ENCODE measurements at regions not wholly inside any gene's neighbourhood (a gene's known extent, or its start where the extent isn't known, plus 50 kb on each side); places are given as distances from the start of the nearest gene placed in this dataset.

DNA sequence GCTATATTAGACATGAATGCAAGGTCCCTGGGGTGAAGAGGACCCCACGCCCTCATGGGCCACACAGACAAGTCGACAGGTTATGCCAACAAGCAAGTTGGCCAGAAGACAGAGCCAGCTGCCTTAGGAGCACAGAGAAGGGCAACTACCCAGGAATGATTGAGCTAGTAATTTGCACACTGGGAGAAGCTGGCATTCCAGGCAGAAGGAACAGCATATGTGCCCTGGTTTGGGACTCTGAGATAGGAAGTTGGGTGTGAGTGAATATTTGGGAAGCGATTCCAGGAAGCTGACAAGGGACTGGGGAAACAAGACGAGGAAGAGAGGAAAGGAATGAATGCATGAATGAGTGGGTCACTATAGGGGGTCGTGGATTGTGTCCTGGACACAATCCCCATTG, 203.7 kb upstream of the CDH5 start:
- Histone ChIP-seq H3K9me3 (ENCODE audit: control insufficient read depth in 1 of 2, insufficient read depth in 1 of 2, low read depth in 1 of 2, low read length in 2 of 2) (no peaks in the 10 kb centered on the region), H4K20me1 (ENCODE audit: insufficient read depth) (no peaks in the 10 kb centered on the region), H3K4me3 (replicated peaks in 1 of 2; ENCODE audit: low read depth in 1 of 2, low read length in 2 of 2) (no peak overlapping the region), H3K27me3 (ENCODE audit: insufficient read depth, low read length) (no peaks in the 10 kb centered on the region), H3K36me3 (ENCODE audit: control insufficient read depth in 1 of 2, insufficient read depth in 2 of 2, low read length in 2 of 2) (no peaks in the 10 kb centered on the region), H3K9ac (ENCODE audit: low read length) (no peak overlapping the region), H3K79me2 (ENCODE audit: insufficient read depth, low read length) (no peaks in the 10 kb centered on the region), H3K4me1 (ENCODE audit: control insufficient read depth in 1 of 2, insufficient read depth in 2 of 2, low read length in 2 of 2) (no peaks in the 10 kb centered on the region), H3K9me2 (ENCODE audit: insufficient read depth) (no peaks in the 10 kb centered on the region), H3K4me2 (ENCODE audit: low read length) (no peak overlapping the region; the same call in 1 of the 2 replicates), H2AFZ (ENCODE audit: low read depth, low read length, poor library complexity, severe bottlenecking) (no peak overlapping the region), H3K27ac (ENCODE audit: low read depth, low read length) (no peak overlapping the region)
- POLR2A ChIA-PET: no interaction called here
- DNase-seq (ENCODE audit: low read depth, low spot score) (no peak), ATAC-seq (no peak)
- RAD21 ChIA-PET (ENCODE audit: low non-redundant PET in 1 of 2, low total read pairs in 2 of 2, uncharacterized antibody in 2 of 2, unreplicated experiment in 2 of 2): no interaction called here
- CTCF ChIA-PET: no interaction called here
- no peak for TF ChIP-seq EGR1 (IDR thresholded peaks at IDR 0.05; ENCODE audit: low read depth)
- no peak for TF ChIP-seq ZFX (IDR thresholded peaks at IDR 0.05)
- no peak for TF ChIP-seq JUND (IDR thresholded peaks at IDR 0.05)
- TF ChIP-seq ELF1 (IDR thresholded peaks at IDR 0.05; ENCODE audit: borderline replicate concordance, low read depth): no peak
- TF ChIP-seq SIN3A (IDR thresholded peaks at IDR 0.05; ENCODE audit: low read depth): no peak
- no peak for TF ChIP-seq YY1 (IDR thresholded peaks at IDR 0.05; ENCODE audit: extremely low read depth, insufficient replicate concordance, low read depth, low read length)
- TF ChIP-seq, protein P1, sequence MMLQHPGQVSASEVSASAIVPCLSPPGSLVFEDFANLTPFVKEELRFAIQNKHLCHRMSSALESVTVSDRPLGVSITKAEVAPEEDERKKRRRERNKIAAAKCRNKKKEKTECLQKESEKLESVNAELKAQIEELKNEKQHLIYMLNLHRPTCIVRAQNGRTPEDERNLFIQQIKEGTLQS (IDR thresholded peaks at IDR 0.05): no peak
- TF ChIP-seq EZH2 (IDR thresholded peaks at IDR 0.05): no peak
- TF ChIP-seq POLR2A (IDR thresholded peaks at IDR 0.05; ENCODE audit: borderline replicate concordance, extremely low read depth, insufficient read depth, insufficient read length): no peak
- TF ChIP-seq, protein P2, sequence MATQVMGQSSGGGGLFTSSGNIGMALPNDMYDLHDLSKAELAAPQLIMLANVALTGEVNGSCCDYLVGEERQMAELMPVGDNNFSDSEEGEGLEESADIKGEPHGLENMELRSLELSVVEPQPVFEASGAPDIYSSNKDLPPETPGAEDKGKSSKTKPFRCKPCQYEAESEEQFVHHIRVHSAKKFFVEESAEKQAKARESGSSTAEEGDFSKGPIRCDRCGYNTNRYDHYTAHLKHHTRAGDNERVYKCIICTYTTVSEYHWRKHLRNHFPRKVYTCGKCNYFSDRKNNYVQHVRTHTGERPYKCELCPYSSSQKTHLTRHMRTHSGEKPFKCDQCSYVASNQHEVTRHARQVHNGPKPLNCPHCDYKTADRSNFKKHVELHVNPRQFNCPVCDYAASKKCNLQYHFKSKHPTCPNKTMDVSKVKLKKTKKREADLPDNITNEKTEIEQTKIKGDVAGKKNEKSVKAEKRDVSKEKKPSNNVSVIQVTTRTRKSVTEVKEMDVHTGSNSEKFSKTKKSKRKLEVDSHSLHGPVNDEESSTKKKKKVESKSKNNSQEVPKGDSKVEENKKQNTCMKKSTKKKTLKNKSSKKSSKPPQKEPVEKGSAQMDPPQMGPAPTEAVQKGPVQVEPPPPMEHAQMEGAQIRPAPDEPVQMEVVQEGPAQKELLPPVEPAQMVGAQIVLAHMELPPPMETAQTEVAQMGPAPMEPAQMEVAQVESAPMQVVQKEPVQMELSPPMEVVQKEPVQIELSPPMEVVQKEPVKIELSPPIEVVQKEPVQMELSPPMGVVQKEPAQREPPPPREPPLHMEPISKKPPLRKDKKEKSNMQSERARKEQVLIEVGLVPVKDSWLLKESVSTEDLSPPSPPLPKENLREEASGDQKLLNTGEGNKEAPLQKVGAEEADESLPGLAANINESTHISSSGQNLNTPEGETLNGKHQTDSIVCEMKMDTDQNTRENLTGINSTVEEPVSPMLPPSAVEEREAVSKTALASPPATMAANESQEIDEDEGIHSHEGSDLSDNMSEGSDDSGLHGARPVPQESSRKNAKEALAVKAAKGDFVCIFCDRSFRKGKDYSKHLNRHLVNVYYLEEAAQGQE (IDR thresholded peaks at IDR 0.05; ENCODE audit: low read depth): no peak
- no peak for TF ChIP-seq TCF7L2 (IDR thresholded peaks at IDR 0.05; ENCODE audit: borderline replicate concordance, extremely low read depth, insufficient read depth, insufficient read length)
- TF ChIP-seq CBX3 (IDR thresholded peaks at IDR 0.05; ENCODE audit: low read depth): no peak
- TF ChIP-seq SRF (IDR thresholded peaks at IDR 0.05; ENCODE audit: low read depth): no peak
- TF ChIP-seq POLR2AphosphoS5 (IDR thresholded peaks at IDR 0.05; ENCODE audit: low read depth, low read length): no peak
- no peak for TF ChIP-seq EZH2phosphoT487 (IDR thresholded peaks at IDR 0.05; ENCODE audit: borderline replicate concordance)
- TF ChIP-seq CEBPB (IDR thresholded peaks at IDR 0.05; ENCODE audit: low read depth): no peak
- no peak for TF ChIP-seq FOSL1 (IDR thresholded peaks at IDR 0.05; ENCODE audit: low read depth)
- TF ChIP-seq ZNF274 (IDR thresholded peaks at IDR 0.05; ENCODE audit: low read depth, low read length): no peak
- TF ChIP-seq, protein P3, sequence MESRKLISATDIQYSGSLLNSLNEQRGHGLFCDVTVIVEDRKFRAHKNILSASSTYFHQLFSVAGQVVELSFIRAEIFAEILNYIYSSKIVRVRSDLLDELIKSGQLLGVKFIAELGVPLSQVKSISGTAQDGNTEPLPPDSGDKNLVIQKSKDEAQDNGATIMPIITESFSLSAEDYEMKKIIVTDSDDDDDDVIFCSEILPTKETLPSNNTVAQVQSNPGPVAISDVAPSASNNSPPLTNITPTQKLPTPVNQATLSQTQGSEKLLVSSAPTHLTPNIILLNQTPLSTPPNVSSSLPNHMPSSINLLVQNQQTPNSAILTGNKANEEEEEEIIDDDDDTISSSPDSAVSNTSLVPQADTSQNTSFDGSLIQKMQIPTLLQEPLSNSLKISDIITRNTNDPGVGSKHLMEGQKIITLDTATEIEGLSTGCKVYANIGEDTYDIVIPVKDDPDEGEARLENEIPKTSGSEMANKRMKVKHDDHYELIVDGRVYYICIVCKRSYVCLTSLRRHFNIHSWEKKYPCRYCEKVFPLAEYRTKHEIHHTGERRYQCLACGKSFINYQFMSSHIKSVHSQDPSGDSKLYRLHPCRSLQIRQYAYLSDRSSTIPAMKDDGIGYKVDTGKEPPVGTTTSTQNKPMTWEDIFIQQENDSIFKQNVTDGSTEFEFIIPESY (IDR thresholded peaks at IDR 0.05; ENCODE audit: extremely low read depth, insufficient replicate concordance, low read length): no peak
- TF ChIP-seq, protein P4, sequence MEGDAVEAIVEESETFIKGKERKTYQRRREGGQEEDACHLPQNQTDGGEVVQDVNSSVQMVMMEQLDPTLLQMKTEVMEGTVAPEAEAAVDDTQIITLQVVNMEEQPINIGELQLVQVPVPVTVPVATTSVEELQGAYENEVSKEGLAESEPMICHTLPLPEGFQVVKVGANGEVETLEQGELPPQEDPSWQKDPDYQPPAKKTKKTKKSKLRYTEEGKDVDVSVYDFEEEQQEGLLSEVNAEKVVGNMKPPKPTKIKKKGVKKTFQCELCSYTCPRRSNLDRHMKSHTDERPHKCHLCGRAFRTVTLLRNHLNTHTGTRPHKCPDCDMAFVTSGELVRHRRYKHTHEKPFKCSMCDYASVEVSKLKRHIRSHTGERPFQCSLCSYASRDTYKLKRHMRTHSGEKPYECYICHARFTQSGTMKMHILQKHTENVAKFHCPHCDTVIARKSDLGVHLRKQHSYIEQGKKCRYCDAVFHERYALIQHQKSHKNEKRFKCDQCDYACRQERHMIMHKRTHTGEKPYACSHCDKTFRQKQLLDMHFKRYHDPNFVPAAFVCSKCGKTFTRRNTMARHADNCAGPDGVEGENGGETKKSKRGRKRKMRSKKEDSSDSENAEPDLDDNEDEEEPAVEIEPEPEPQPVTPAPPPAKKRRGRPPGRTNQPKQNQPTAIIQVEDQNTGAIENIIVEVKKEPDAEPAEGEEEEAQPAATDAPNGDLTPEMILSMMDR (IDR thresholded peaks at IDR 0.05 in 2 of 3, conservative IDR thresholded peaks at IDR 0.05 in 1 of 3; ENCODE audit: borderline replicate concordance in 1 of 3, insufficient read depth in 1 of 3, low read depth in 2 of 3, low read length in 2 of 3): no peak
- intact Hi-C loops (cut with micrococcal nuclease): no loop called here
- BruUV-seq (replicated peaks): no TSS peak
